Astrocyte (in vitro differentiated cells and primary cell): ENCODE measurements at regions not wholly inside any gene's neighbourhood (a gene's known extent, or its start where the extent isn't known, plus 50 kb on each side); places are given as distances from the start of the nearest gene placed in this dataset.

Experiments
- DNase-seq: peaks from one replicate; pipeline ENCODE4 v3.0.0-alpha.2; 2010; ENCODE audit warnings: low read depth
- FAIRE-seq: peaks from 2 replicates; lab custom pipeline; 2011; peaks lifted over from hg19 to GRCh38; lab: Jason Lieb, UNC
- H2AFZ ChIP-seq: 2 replicates; pipeline ENCODE4 v1.6.0; 2012; ENCODE audit warnings: low read depth, low read length, inconsistent platforms
- H3K27ac ChIP-seq: 2 replicates; pipeline ENCODE4 v1.5.1; 2011; ENCODE audit warnings: low read depth, low read length, inconsistent platforms
- H3K27me3 ChIP-seq: 2 replicates; pipeline ENCODE4 v1.6.0; 2011; ENCODE audit warnings: low read length, inconsistent platforms; ENCODE audit not compliant: insufficient read depth
- H3K36me3 ChIP-seq: 2 replicates; pipeline ENCODE4 v1.5.1; 2011; ENCODE audit warnings: low read length, inconsistent platforms; ENCODE audit not compliant: insufficient read depth
- H3K4me1 ChIP-seq: 2 replicates; pipeline ENCODE4 v1.5.1; 2011; ENCODE audit warnings: low read length, inconsistent platforms; ENCODE audit not compliant: insufficient read depth
- H3K4me2 ChIP-seq: 2 replicates; pipeline ENCODE4 v1.6.0; 2012; ENCODE audit warnings: low read length, inconsistent platforms
- H3K4me3 ChIP-seq: 2 replicates; pipeline ENCODE4 v1.5.1; 2011; ENCODE audit warnings: low read depth, mild to moderate bottlenecking, low read length, inconsistent platforms; ENCODE audit not compliant: insufficient read depth
- H3K79me2 ChIP-seq: 2 replicates; pipeline ENCODE4 v1.6.0; 2012; ENCODE audit warnings: mild to moderate bottlenecking, low read length, inconsistent platforms; ENCODE audit not compliant: insufficient read depth
- H3K9ac ChIP-seq: 2 replicates; pipeline ENCODE4 v1.6.0; 2012; ENCODE audit warnings: mild to moderate bottlenecking, low read length, inconsistent platforms
- H3K9me3 ChIP-seq: 2 replicates; pipeline ENCODE4 v1.5.1; 2012; ENCODE audit warnings: low read depth, mild to moderate bottlenecking, low read length, inconsistent platforms; ENCODE audit not compliant: insufficient read depth
- H4K20me1 ChIP-seq: 2 replicates; pipeline ENCODE4 v1.6.0; 2012; ENCODE audit warnings: low read length, inconsistent platforms; ENCODE audit not compliant: insufficient read depth
- H3K27ac Mint-ChIP-seq: one replicate; pipeline ENCODE4 v1.8.0; 2021; ENCODE audit warnings: mild to moderate bottlenecking, mixed read lengths; ENCODE audit not compliant: unreplicated experiment
- H3K27me3 Mint-ChIP-seq: one replicate; pipeline ENCODE4 v1.8.0; 2021; ENCODE audit warnings: low read depth, mixed read lengths; ENCODE audit not compliant: unreplicated experiment
- H3K36me3 Mint-ChIP-seq: one replicate; pipeline ENCODE4 v1.8.0; 2021; ENCODE audit warnings: low read depth, mixed read lengths; ENCODE audit not compliant: unreplicated experiment
- H3K4me1 Mint-ChIP-seq: one replicate; pipeline ENCODE4 v1.8.0; 2021; ENCODE audit warnings: low read depth, mixed read lengths; ENCODE audit not compliant: unreplicated experiment
- H3K4me3 Mint-ChIP-seq: one replicate; pipeline ENCODE4 v1.8.0; 2021; ENCODE audit warnings: mild to moderate bottlenecking, moderate library complexity, mixed read lengths; ENCODE audit not compliant: unreplicated experiment
- H3K9me3 Mint-ChIP-seq: one replicate; pipeline ENCODE4 v1.8.0; 2021; ENCODE audit warnings: mild to moderate bottlenecking, mixed read lengths; ENCODE audit not compliant: unreplicated experiment
- CTCF ChIP-seq: IDR thresholded peaks from 2 replicates; pipeline ENCODE4 v1.5.1; 2011; ENCODE audit warnings: low read depth, mild to moderate bottlenecking, inconsistent platforms, low read length, moderate library complexity; ENCODE audit not compliant: insufficient read depth
- EZH2 ChIP-seq: IDR thresholded peaks from 2 replicates; pipeline ENCODE4 v1.6.1; 2012; ENCODE audit warnings: mild to moderate bottlenecking, low read length, inconsistent platforms; ENCODE audit not compliant: insufficient read depth

GRCh38 chr20:57089699-57090144 is 176.7 kb downstream of the BMP7 start:
- H3K36me3 ChIP-seq = no peaks in the 10 kb centered on the region
- peaks cover 38% of the 10 kb centered on the region for H3K27me3 Mint-ChIP-seq
- no peak overlapping the region for H3K4me3 Mint-ChIP-seq
- no peaks in the 10 kb centered on the region for H3K79me2 ChIP-seq
- H3K27ac Mint-ChIP-seq = no peak overlapping the region
- FAIRE-seq (no peak), DNase-seq (no peak)
- H3K27me3 ChIP-seq = peaks cover 16% of the 10 kb centered on the region
- no peak overlapping the region for H3K27ac ChIP-seq
- H3K4me2 ChIP-seq = no peak overlapping the region
- H3K4me1 Mint-ChIP-seq = peaks cover 8% of the 10 kb centered on the region
- peaks cover 3% of the 10 kb centered on the region for H4K20me1 ChIP-seq
- peaks cover 5% of the 10 kb centered on the region for H3K9me3 ChIP-seq
- H3K4me3 ChIP-seq = no peak overlapping the region
- no peaks in the 10 kb centered on the region for H3K36me3 Mint-ChIP-seq
- H3K9ac ChIP-seq = no peak overlapping the region
- peaks cover 2% of the 10 kb centered on the region for H3K9me3 Mint-ChIP-seq
- no peaks in the 10 kb centered on the region for H3K4me1 ChIP-seq
- peak overlapping the region; percentile 67 for H2AFZ ChIP-seq
- TF ChIP-seq CTCF (peak; percentile 73), EZH2 (no peak)

GRCh38 chr20:57090590-57091560 is 175.6 kb downstream of the BMP7 start:
- H3K36me3 ChIP-seq = no peaks in the 10 kb centered on the region
- H3K79me2 ChIP-seq = no peaks in the 10 kb centered on the region
- H4K20me1 ChIP-seq = peaks cover 3% of the 10 kb centered on the region
- peaks cover 16% of the 10 kb centered on the region for H3K27me3 ChIP-seq
- H3K9me3 ChIP-seq = peaks cover 5% of the 10 kb centered on the region
- Mint-ChIP-seq H3K27me3 (peaks cover 41% of the 10 kb centered on the region), H3K9me3 (peaks cover 2% of the 10 kb centered on the region), H3K4me1 (peaks cover 8% of the 10 kb centered on the region), H3K36me3 (no peaks in the 10 kb centered on the region), H3K4me3 (no peak overlapping the region), H3K27ac (no peak overlapping the region)
- H3K4me3 ChIP-seq = no peak overlapping the region
- TF ChIP-seq CTCF = no peak
- no peak for TF ChIP-seq EZH2
- FAIRE-seq (no peak), DNase-seq (no peak)
- H3K4me1 ChIP-seq = no peaks in the 10 kb centered on the region
- no peak overlapping the region for H3K4me2 ChIP-seq
- no peak overlapping the region for H3K9ac ChIP-seq
- H3K27ac ChIP-seq = no peak overlapping the region
- H2AFZ ChIP-seq = no peak overlapping the region

GRCh38 chr20:57091748-57092111 is 174.7 kb downstream of the BMP7 start:
- H3K9me3 Mint-ChIP-seq = peaks cover 2% of the 10 kb centered on the region
- H3K27ac ChIP-seq = no peak overlapping the region
- H3K4me1 ChIP-seq = no peaks in the 10 kb centered on the region
- no peak for FAIRE-seq
- no peak overlapping the region for H2AFZ ChIP-seq
- H3K27ac Mint-ChIP-seq = no peak overlapping the region
- no peak overlapping the region for H3K4me3 ChIP-seq
- no peaks in the 10 kb centered on the region for H3K79me2 ChIP-seq
- TF ChIP-seq CTCF (no peak), EZH2 (no peak)
- peaks cover 8% of the 10 kb centered on the region for H3K4me1 Mint-ChIP-seq
- H3K36me3 ChIP-seq = no peaks in the 10 kb centered on the region
- H3K27me3 Mint-ChIP-seq = peaks cover 46% of the 10 kb centered on the region
- H3K27me3 ChIP-seq = peaks cover 16% of the 10 kb centered on the region
- H3K9ac ChIP-seq = no peak overlapping the region
- DNase-seq = no peak
- peaks cover 3% of the 10 kb centered on the region for H4K20me1 ChIP-seq
- peak overlapping the region; percentile 23 for H3K4me3 Mint-ChIP-seq
- no peaks in the 10 kb centered on the region for H3K36me3 Mint-ChIP-seq
- H3K4me2 ChIP-seq = no peak overlapping the region
- peaks cover 5% of the 10 kb centered on the region for H3K9me3 ChIP-seq
